Neural cell (in vitro differentiated cells): ENCODE measurements at regions not wholly inside any gene's neighbourhood (a gene's known extent, or its start where the extent isn't known, plus 50 kb on each side); places are given as distances from the start of the nearest gene placed in this dataset.

Source experiments
- H2AFZ ChIP-seq: fragments of 200-600, 300-800 bp; sonication (generic), shearing (Covaris generic); 2 replicates; pipeline ENCODE4 v1.6.0; 2014; ENCODE audit warnings: low read depth, mild to moderate bottlenecking, antibody characterized with exemption, low read length, moderate library complexity
- H3F3A ChIP-seq: fragments of 200-600 bp; shearing (Covaris generic); 2 replicates; pipeline ENCODE4 v1.6.1; 2016; ENCODE audit warnings: mild to moderate bottlenecking, moderate library complexity, mixed read lengths, antibody characterized with exemption, low read length; ENCODE audit not compliant: insufficient read depth, poor library complexity, severe bottlenecking
- H3K27ac ChIP-seq: fragments of 200-600, 300-800 bp; sonication (generic), shearing (Covaris generic); 2 replicates; pipeline ENCODE4 v1.5.1; 2014; ENCODE audit warnings: mild to moderate bottlenecking, low read length, moderate library complexity
- H3K27me3 ChIP-seq: fragments of 300-800, 200-600 bp; sonication (generic), shearing (Covaris generic); 2 replicates; pipeline ENCODE4 v1.6.0; 2014; ENCODE audit warnings: mild to moderate bottlenecking, low read depth, low read length, moderate library complexity; ENCODE audit not compliant: insufficient read depth
- H3K36me3 ChIP-seq: fragments of 300-800, 200-600 bp; sonication (generic), shearing (Covaris generic); 2 replicates; pipeline ENCODE4 v1.5.1; 2014; ENCODE audit warnings: mild to moderate bottlenecking, antibody characterized with exemption, low read length, moderate library complexity; ENCODE audit not compliant: insufficient read depth
- H3K4me2 ChIP-seq: fragments of 300-800, 200-600 bp; sonication (generic), shearing (Covaris generic); 2 replicates; pipeline ENCODE4 v1.6.0; 2014; ENCODE audit warnings: mild to moderate bottlenecking, low read length
- H3K4me3 ChIP-seq: fragments of 300-800, 200-600 bp; sonication (generic), shearing (Covaris generic); 2 replicates; pipeline ENCODE4 v1.5.1; 2014; ENCODE audit warnings: mild to moderate bottlenecking, low read length, moderate library complexity
- H3K79me2 ChIP-seq: fragments of 200-600 bp; shearing (Covaris generic); replicated peaks from 2 replicates; pipeline ENCODE4 v1.6.0; 2014; ENCODE audit warnings: mild to moderate bottlenecking, low read length, moderate library complexity; ENCODE audit not compliant: insufficient read depth
- H3K9ac ChIP-seq: fragments of 300-800, 200-600 bp; sonication (generic), shearing (Covaris generic); 2 replicates; pipeline ENCODE4 v1.6.1; 2016; ENCODE audit warnings: mild to moderate bottlenecking, low read length, mixed read lengths
- H3K9me2 ChIP-seq: fragments of 200-600 bp; shearing (Covaris generic); 2 replicates; pipeline ENCODE4 v1.6.1; 2016; ENCODE audit warnings: mild to moderate bottlenecking, low read length, mixed read lengths; ENCODE audit not compliant: insufficient read depth
- H3K9me3 ChIP-seq: fragments of 200-600, 300-800 bp; sonication (generic), shearing (Covaris generic); 2 replicates; pipeline ENCODE4 v1.6.1; 2016; ENCODE audit warnings: mild to moderate bottlenecking, mixed run types, low read length, moderate library complexity, mixed read lengths
- H4K20me1 ChIP-seq: fragments of 200-600 bp; shearing (Covaris generic); 2 replicates; pipeline ENCODE4 v1.6.1; 2016; ENCODE audit warnings: mild to moderate bottlenecking, mixed run types; ENCODE audit not compliant: insufficient read depth
- EP300 ChIP-seq: fragments of 450-650 bp; conservative IDR thresholded peaks from 2 replicates; pipeline ENCODE4 v1.6.1; 2014; ENCODE audit warnings: antibody characterized with exemption, mild to moderate bottlenecking, moderate library complexity; ENCODE audit not compliant: poor library complexity, severe bottlenecking
- EZH2 ChIP-seq: fragments of 200-600, 300-800 bp; shearing (Covaris generic), sonication (generic); IDR thresholded peaks from 2 replicates; pipeline ENCODE4 v1.6.1; 2014; ENCODE audit warnings: antibody characterized with exemption, low read length, borderline replicate concordance, mild to moderate bottlenecking; ENCODE audit not compliant: insufficient read depth, poor library complexity, severe bottlenecking
- MXI1 ChIP-seq: fragments of 450-650 bp; conservative IDR thresholded peaks from 2 replicates; pipeline ENCODE4 v1.6.1; 2014; ENCODE audit warnings: antibody characterized with exemption, mild to moderate bottlenecking; ENCODE audit not compliant: poor library complexity, severe bottlenecking
- POLR2AphosphoS5 ChIP-seq: IDR thresholded peaks from 2 replicates; pipeline ENCODE4 v1.6.1; 2012
- RAD21 ChIP-seq: fragments of 450-650 bp; conservative IDR thresholded peaks from 2 replicates; pipeline ENCODE4 v1.6.1; 2014; ENCODE audit warnings: antibody characterized with exemption, mild to moderate bottlenecking, moderate library complexity
- SMC3 ChIP-seq: fragments of 450-650 bp; conservative IDR thresholded peaks from 2 replicates; pipeline ENCODE4 v1.6.1; 2014; ENCODE audit warnings: antibody characterized with exemption, mild to moderate bottlenecking, moderate library complexity; ENCODE audit not compliant: poor library complexity
- TAF1 ChIP-seq: IDR thresholded peaks from 2 replicates; pipeline ENCODE4 v1.6.1; 2012; ENCODE audit warnings: low read depth
- TF ChIP-seq, protein P1 (sequence below): IDR thresholded peaks from 2 replicates; pipeline ENCODE4 v1.6.1; 2012; ENCODE audit warnings: borderline replicate concordance
- TF ChIP-seq, protein P2 (sequence below): fragments of 450-650 bp; IDR thresholded peaks from 2 replicates; pipeline ENCODE4 v1.5.1; 2014; ENCODE audit warnings: antibody characterized with exemption, mild to moderate bottlenecking, moderate library complexity; ENCODE audit not compliant: poor library complexity, severe bottlenecking

DNA sequence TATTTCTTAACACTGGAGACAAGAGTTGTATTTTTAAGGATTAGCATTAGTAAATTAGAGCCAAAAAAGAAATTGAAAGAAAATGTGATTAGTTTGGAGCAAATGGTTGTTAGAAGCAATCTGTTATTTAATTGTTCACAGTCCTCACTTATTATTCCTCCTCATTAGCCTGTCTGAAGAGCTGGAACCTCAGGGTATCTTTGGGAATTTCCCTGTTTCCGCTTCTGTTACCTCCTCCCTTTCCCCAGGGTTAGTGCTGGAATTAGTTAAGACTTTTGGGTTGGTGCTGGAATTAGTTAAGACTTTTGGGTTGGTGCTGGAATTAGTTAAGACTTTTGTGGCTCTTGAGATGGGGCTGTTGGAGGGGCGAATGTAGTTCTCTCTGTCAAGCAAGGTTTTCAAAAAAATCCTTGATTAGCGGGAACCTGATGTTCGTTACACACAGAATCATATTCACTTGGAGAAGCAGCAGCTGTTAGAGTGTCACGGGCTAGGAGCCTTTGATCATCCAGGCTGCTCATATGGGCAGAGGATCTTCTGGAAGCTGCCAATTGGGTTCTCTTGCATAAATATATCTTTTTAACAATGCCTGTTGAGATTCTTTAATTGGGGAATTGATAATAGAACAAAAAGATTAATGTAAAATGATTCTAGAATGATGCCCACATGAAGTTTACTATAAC, 251.0 kb upstream of the NPSR1 start:
- Histone ChIP-seq H3K4me2 (no peak overlapping the region), H4K20me1 (no peaks in the 10 kb centered on the region), H3K27ac (no peak overlapping the region), H3K9me3 (no peaks in the 10 kb centered on the region), H3F3A (no peaks in the 10 kb centered on the region), H3K9ac (no peak overlapping the region), H3K4me3 (no peak overlapping the region), H3K79me2 (no peaks in the 10 kb centered on the region), H3K36me3 (no peaks in the 10 kb centered on the region), H2AFZ (no peak overlapping the region), H3K27me3 (no peaks in the 10 kb centered on the region), H3K9me2 (no peaks in the 10 kb centered on the region)
- TF ChIP-seq, protein P1, sequence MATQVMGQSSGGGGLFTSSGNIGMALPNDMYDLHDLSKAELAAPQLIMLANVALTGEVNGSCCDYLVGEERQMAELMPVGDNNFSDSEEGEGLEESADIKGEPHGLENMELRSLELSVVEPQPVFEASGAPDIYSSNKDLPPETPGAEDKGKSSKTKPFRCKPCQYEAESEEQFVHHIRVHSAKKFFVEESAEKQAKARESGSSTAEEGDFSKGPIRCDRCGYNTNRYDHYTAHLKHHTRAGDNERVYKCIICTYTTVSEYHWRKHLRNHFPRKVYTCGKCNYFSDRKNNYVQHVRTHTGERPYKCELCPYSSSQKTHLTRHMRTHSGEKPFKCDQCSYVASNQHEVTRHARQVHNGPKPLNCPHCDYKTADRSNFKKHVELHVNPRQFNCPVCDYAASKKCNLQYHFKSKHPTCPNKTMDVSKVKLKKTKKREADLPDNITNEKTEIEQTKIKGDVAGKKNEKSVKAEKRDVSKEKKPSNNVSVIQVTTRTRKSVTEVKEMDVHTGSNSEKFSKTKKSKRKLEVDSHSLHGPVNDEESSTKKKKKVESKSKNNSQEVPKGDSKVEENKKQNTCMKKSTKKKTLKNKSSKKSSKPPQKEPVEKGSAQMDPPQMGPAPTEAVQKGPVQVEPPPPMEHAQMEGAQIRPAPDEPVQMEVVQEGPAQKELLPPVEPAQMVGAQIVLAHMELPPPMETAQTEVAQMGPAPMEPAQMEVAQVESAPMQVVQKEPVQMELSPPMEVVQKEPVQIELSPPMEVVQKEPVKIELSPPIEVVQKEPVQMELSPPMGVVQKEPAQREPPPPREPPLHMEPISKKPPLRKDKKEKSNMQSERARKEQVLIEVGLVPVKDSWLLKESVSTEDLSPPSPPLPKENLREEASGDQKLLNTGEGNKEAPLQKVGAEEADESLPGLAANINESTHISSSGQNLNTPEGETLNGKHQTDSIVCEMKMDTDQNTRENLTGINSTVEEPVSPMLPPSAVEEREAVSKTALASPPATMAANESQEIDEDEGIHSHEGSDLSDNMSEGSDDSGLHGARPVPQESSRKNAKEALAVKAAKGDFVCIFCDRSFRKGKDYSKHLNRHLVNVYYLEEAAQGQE = no peak
- TF ChIP-seq, protein P2, sequence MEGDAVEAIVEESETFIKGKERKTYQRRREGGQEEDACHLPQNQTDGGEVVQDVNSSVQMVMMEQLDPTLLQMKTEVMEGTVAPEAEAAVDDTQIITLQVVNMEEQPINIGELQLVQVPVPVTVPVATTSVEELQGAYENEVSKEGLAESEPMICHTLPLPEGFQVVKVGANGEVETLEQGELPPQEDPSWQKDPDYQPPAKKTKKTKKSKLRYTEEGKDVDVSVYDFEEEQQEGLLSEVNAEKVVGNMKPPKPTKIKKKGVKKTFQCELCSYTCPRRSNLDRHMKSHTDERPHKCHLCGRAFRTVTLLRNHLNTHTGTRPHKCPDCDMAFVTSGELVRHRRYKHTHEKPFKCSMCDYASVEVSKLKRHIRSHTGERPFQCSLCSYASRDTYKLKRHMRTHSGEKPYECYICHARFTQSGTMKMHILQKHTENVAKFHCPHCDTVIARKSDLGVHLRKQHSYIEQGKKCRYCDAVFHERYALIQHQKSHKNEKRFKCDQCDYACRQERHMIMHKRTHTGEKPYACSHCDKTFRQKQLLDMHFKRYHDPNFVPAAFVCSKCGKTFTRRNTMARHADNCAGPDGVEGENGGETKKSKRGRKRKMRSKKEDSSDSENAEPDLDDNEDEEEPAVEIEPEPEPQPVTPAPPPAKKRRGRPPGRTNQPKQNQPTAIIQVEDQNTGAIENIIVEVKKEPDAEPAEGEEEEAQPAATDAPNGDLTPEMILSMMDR = no peak
- TF ChIP-seq TAF1 (no peak), POLR2AphosphoS5 (no peak), MXI1 (no peak)

DNA sequence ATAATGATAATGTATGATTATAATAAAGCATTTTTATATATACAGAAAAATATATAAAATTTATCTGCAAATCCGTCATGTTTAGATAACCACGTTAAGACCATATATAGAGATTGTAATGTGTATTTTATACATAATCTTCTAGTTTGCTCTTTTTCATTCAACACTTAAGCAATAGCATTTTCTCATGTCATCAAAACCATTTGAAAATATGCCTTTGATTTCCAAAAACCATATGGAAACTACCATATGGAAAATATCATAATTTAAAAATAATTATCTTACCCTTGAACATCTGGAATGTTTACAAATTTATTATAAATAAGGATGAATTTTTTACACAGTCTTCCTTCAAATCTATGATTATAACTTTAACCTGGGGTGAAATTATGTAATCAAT, 250.4 kb upstream of the NPSR1 start:
- Histone ChIP-seq H4K20me1 (no peaks in the 10 kb centered on the region), H3K79me2 (no peaks in the 10 kb centered on the region), H3K27ac (no peak overlapping the region), H3K4me2 (no peak overlapping the region), H3K9me2 (no peaks in the 10 kb centered on the region), H3K4me3 (no peak overlapping the region), H3K9ac (no peak overlapping the region), H3K27me3 (no peaks in the 10 kb centered on the region), H3K36me3 (no peaks in the 10 kb centered on the region), H3K9me3 (no peaks in the 10 kb centered on the region), H2AFZ (no peak overlapping the region), H3F3A (no peaks in the 10 kb centered on the region)
- TF ChIP-seq TAF1 (no peak), POLR2AphosphoS5 (no peak), SMC3 (no peak), MXI1 (no peak), RAD21 (no peak), EZH2 (no peak), EP300 (no peak)
- TF ChIP-seq, protein P1 = no peak
- TF ChIP-seq, protein P2 = no peak
